ENCODE measurements at regions not wholly inside any gene's neighbourhood (a gene's known extent, or its start where the extent isn't known, plus 50 kb on each side); places are given as distances from the start of the nearest gene placed in this dataset.

DNA sequence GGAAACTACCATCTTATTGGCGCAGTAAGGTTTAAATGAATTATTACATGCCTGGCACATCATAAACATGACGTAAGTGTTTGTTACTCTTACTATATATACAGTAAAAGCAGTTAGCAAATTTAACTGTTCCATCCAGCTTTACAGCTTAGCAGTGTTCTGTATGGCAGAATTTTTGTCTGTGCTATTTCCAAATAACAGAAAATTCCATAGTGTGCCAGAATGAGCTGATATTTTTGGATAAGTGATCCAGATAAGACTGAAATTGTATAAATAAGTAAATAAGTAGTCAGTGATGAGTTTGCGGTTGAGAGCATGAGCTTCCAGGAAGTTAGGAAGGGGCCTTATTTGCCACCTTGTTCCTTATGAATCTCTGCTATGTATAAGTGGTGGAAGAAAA lies 236.5 kb upstream of the SLC10A2 start:
- Histone ChIP-seq H3K9me3 (ENCODE audit: severe bottlenecking) (no peaks in the 10 kb centered on the region), H3K27me3 (ENCODE audit: insufficient read depth, low read depth, severe bottlenecking) (no peaks in the 10 kb centered on the region), H3K36me3 (no peaks in the 10 kb centered on the region), H3K4me3 (ENCODE audit: low read depth, low read length) (no peak overlapping the region), H3K27ac (no peak overlapping the region)
- TF ChIP-seq CTCF (IDR thresholded peaks at IDR 0.05; ENCODE audit: low read depth, low read length) = no peak
- no peak for DNase-seq

GRCh38 chr13:103299079-103299478 lies 232.9 kb upstream of the SLC10A2 start:
- Histone ChIP-seq H3K9me3 (ENCODE audit: severe bottlenecking) (peaks cover 4% of the 10 kb centered on the region), H3K27ac (no peak overlapping the region), H3K4me3 (ENCODE audit: low read depth, low read length) (no peak overlapping the region), H3K36me3 (no peaks in the 10 kb centered on the region), H3K27me3 (ENCODE audit: insufficient read depth, low read depth, severe bottlenecking) (no peaks in the 10 kb centered on the region)
- DNase-seq = peak; percentile 53
- peak; percentile 47 for TF ChIP-seq CTCF (IDR thresholded peaks at IDR 0.05; ENCODE audit: low read depth, low read length)

GRCh38 chr13:103297083-103297482 lies 230.9 kb upstream of the SLC10A2 start:
- TF ChIP-seq CTCF (IDR thresholded peaks at IDR 0.05; ENCODE audit: low read depth, low read length) = no peak
- no peak for DNase-seq
- Histone ChIP-seq H3K36me3 (no peaks in the 10 kb centered on the region), H3K9me3 (ENCODE audit: severe bottlenecking) (peaks cover 4% of the 10 kb centered on the region), H3K27me3 (ENCODE audit: insufficient read depth, low read depth, severe bottlenecking) (no peaks in the 10 kb centered on the region), H3K4me3 (ENCODE audit: low read depth, low read length) (no peak overlapping the region), H3K27ac (no peak overlapping the region)

- Histone ChIP-seq H3K36me3 (no peaks in the 10 kb centered on the region), H3K9me3 (ENCODE audit: severe bottlenecking) (peaks cover 2% of the 10 kb centered on the region), H3K4me3 (ENCODE audit: low read depth, low read length) (no peak overlapping the region), H3K27me3 (ENCODE audit: insufficient read depth, low read depth, severe bottlenecking) (no peaks in the 10 kb centered on the region), H3K27ac (no peak overlapping the region)
- TF ChIP-seq CTCF (IDR thresholded peaks at IDR 0.05; ENCODE audit: low read depth, low read length) = no peak
- DNase-seq = peak; percentile 20
Measured at GRCh38 chr13:103291798-103292572, 225.8 kb upstream of the SLC10A2 start.

DNA sequence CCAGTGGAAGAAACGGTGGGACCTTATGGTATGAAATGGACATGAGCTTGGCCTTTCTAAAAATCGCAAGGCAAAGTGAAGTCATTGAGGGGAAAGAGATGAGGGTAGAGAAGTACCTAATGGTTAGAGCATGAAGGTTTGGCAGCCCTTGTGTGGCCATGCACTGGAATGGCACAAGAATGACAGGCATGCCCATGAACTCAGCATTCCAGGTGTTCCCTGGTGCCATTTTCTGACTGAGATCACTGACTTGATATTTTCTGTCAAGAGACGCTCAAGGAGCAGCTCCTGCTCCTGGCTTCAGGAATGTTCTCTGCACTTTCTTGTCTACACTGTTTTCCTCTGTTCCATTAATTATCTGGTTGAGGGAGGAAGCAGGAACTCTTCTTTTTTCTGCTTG lies 225.0 kb upstream of the SLC10A2 start:
- no peaks in the 10 kb centered on the region for H3K9me3 ChIP-seq (ENCODE audit: severe bottlenecking)
- no peaks in the 10 kb centered on the region for H3K36me3 ChIP-seq
- no peak for TF ChIP-seq CTCF (IDR thresholded peaks at IDR 0.05; ENCODE audit: low read depth, low read length)
- no peak overlapping the region for H3K4me3 ChIP-seq (ENCODE audit: low read depth, low read length)
- no peak overlapping the region for H3K27ac ChIP-seq
- no peak for DNase-seq
- H3K27me3 ChIP-seq (ENCODE audit: insufficient read depth, low read depth, severe bottlenecking) = no peaks in the 10 kb centered on the region

DNA sequence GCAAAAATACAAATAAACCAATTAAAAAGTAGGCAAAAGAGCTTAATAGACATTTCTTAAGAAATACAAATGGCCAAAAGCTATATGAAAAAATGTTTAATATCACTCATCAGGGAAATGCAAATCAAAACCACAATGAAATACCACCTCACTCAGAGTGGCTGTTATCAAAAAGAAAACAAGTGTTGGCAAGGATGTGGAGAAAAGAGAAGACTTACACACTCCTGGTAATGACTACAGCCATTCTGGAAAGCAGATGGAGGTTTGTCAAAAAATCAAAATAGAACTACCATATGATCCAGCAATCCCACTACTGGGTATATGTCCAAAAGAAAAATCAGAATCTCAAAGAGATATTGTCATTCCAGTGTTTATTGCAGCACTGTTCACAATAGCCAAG lies 223.5 kb upstream of the SLC10A2 start:
- H3K9me3 ChIP-seq (ENCODE audit: severe bottlenecking) = no peaks in the 10 kb centered on the region
- H3K36me3 ChIP-seq = no peaks in the 10 kb centered on the region
- TF ChIP-seq CTCF (IDR thresholded peaks at IDR 0.05; ENCODE audit: low read depth, low read length) = no peak
- no peak for DNase-seq
- no peak overlapping the region for H3K27ac ChIP-seq
- no peaks in the 10 kb centered on the region for H3K27me3 ChIP-seq (ENCODE audit: insufficient read depth, low read depth, severe bottlenecking)
- no peak overlapping the region for H3K4me3 ChIP-seq (ENCODE audit: low read depth, low read length)
